ENCODE measurements at regions not wholly inside any gene's neighbourhood (a gene's known extent, or its start where the extent isn't known, plus 50 kb on each side); places are given as distances from the start of the nearest gene placed in this dataset.
"Not testable (repeated sequence)": the region's sequence is repeated elsewhere in the genome, so short reads cannot be mapped to it uniquely, and the experiment has no call there.

DNA sequence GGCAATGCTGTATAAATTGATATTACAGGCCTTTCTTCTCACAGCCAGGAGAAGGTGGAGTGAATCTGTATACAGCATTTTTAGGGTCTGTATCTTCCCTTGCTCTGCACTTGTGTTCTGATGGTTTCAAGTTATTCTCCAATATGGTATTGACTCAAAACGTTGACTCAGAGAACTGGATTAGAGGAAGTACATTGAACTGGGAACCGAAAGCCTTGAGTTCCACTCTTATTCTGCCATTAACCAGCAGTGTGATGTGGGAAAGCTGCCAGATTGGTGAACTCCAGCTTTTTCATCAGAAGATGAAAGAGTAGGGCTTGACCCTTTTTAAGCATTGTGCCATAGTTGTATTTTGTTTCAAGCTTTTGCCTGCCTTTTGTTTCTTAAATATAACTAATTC, 167.7 kb downstream of the SPRY2 start:
- peak; percentile 64 for DNase-seq (ENCODE audit: low read depth)

DNA sequence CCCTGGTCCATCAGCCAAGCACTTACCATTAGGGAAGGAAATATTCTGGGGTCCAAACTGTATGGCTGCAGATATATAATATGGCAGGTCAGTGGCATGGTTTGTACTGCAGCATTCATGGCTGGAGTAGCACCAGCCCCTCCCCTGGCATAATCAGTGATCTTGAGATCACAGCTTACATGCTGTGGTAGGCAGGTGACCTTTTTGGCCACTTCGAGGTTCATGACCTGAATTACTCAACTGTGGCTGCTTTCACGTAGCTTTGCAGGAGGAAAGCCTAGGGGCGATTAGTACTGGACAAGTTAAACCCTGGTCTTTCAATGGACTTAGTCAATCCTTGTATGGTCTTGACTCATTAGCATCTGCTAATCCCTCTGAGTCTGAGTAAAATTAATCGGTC, 169.8 kb downstream of the SPRY2 start:
- peak; percentile 95 for DNase-seq (ENCODE audit: low read depth)

DNA sequence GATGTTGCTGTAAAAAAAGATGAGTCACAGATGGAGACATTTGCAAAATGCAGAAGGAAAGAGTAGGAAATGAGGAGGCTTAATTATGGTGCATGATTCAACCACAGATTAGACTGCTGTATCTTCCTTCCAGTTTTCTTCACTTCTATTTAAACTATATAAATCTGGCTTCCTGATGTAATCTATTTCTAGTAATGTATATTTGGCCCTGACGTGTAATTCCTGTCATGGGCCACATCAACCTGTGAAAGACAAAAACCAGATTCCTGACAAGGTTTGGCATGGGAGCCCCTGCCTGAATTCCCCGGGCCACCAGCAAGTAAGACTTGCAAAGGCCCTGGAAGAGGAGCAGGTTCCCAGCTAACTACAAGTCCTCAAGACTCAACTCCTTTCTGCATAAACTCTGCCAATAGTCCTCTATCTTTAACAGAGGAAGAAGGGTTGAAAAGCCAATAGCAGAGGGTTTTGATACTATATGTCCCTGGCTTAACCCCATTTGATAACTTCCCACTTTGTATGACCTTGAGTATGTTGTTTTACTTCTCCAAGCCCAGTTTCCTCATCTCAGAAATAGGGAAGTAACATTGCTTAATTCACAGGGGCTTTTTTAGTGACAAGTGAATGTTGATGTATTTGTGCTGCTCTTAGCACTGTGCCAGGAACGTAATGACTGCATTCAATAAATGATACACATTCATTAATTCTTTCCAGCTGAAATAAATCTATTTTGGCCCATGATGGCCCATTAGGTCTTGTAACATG, 172.7 kb downstream of the SPRY2 start:
- DNase-seq (ENCODE audit: low read depth), result peak; percentile 18

DNA sequence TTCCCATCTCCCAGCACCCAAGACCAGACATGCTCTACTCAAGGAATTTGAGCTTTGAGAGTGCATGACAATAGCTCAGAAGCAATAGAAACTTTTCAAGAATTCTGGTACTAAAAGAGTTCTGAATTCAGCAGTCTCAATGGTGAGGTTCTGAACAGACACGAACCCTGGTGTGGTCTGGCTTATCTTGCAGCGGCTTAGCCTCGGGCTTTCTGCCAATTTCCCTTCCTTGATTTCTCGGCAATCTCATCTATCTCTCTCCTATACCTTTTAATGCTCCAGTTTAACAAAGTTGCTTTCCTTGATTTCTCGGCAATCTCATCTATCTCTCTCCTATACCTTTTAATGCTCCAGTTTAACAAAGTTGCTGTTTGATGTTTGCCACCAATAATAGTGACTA, 174.6 kb downstream of the SPRY2 start:
- no peak for DNase-seq (ENCODE audit: low read depth)

DNA sequence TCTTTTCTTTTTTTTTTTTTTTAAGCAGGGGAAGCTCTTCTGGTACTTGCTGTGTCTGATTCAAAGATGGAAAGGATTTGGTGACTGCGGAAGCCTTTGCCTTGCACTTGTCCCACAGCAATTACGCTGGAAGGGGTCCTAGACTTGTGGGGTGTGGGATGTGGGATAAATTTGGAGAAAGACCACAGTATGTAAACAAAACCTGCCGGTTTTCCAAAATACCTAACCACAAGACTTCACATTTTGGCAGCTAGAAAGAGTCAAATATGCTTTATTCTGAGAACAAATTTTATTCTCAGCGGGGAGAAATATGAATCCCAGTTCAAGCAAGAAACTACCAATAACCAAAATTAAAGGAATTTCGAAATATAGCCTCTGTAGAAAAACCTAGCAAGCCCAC, 176.5 kb downstream of the SPRY2 start:
- no peak for DNase-seq (ENCODE audit: low read depth)

DNA sequence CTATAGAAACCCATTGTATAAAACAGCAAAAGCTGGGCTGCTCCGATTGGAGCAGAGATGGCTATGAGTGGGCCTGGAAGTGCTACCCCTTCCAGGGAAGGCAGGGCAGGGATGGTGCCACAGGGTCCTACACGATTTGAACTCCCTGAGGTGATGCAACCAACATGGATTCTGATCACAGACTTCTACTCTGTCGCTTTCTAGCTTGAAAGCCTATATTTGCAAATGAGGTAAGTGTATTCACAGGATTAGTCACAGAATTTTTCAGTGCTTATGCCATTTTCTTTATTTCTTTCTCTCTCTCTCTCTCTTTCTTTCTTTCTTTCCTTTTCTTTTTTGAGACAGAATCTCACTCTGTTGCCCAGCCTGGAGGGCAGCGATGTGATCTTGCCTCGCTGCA, 179.0 kb downstream of the SPRY2 start:
- DNase-seq (ENCODE audit: low read depth), result no peak

DNA sequence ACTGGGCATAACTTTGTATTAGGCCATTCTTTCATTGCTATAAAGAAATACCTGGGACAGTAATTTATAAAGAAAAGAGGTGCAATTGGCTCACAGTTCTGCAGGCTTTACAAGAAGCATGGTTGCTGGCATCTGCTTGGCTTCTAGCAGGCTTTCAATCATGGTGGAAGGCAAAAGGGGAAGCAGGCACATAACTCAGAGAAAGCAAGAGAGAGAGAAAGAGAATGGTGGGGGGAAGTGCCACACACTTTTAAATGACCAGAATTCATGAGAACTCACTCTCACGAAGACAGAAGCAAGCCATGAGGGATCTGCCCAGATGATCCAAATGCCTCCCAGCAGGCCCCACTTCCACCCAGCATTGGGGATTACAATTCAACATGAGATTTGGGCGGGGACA, 179.7 kb downstream of the SPRY2 start:
- DNase-seq (ENCODE audit: low read depth), result no peak

DNA sequence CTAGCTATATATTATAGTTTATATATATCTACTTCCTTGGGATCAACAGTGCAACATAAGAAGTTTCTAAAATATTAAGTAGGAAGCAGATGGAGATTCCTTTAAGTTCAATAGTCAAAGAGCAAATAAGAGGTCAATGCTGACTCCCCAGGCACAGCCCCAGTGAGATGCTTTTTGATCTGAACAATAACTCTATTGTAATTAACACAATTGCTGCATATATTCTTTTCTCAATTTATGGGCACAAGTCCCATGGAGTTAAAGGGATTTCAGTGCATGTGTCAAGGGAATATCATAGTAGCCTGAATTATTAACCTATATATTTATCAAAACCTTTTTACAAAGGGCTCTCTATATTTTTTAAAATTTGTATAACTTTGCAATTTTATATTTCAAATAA, 180.8 kb downstream of the SPRY2 start:
- no peak for DNase-seq (ENCODE audit: low read depth)

DNA sequence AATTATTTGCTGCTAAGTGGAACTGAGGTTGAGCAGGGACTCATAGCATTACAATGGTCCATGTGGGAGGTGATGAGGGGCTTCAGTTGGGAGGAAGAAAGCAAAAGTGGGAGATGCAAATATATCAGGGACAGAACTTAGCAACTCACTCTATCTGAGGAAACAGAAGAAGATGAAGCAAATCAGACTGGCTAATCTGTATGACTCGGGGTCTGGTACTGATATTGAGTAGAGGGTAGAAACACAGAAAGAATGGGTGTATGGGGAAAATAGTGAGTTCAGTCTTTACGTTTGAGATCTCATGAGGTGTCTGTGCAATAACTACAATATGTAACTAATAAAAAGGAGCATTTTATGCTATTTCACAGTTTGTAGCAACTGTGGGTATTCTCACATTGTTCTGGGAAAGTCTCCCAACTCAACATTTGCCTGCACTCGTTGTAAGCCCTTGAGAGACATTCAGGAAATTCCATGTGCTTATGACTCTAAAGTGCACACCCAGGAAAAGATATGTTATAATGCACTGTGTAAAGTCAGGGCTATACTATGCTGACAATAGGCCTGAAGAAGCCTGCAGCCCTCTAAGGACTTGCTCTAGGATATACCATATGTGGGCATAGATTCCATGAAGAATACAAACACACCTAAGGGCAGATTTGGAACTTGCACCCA, 183.5 kb downstream of the SPRY2 start:
- DNase-seq (ENCODE audit: low read depth), result no peak

DNA sequence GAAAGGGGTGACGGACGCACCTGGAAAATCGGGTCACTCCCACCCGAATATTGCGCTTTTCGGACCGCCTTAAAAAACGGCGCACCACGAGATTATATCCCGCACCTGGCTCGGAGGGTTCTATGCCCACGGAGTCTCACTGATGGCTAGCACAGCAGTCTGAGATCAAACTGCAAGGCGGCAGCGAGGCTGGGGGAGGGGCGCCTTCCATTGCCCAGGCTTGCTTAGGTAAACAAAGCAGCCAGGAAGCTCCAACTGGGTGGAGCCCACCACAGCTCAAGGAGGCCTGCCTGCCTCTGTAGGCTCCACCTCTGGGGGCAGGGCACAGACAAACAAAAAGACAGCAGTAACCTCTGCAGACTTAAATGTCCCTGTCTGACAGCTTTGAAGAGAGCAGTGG, 188.8 kb downstream of the SPRY2 start:
- DNase-seq (ENCODE audit: low read depth), result not testable (repeated sequence)

DNA sequence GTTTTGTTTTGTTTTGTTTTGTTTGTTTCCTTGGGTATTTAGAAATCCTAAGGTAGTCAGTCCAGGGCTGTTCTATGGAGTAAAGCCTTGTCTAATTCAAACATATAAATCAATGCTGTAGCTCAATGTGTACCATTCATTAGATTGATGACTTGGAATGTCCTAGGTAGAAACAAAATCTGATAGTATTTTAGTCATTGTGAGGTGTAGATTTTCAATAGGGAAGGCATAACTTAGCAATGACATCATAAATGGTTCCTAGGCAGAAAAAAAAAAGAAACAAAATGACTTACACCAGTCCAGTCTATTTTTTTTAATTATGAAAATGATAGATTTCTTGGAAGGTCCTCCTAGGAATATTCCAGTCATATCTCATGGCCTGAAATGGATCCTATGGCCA, 189.9 kb downstream of the SPRY2 start:
- DNase-seq (ENCODE audit: low read depth), result peak; percentile 29

DNA sequence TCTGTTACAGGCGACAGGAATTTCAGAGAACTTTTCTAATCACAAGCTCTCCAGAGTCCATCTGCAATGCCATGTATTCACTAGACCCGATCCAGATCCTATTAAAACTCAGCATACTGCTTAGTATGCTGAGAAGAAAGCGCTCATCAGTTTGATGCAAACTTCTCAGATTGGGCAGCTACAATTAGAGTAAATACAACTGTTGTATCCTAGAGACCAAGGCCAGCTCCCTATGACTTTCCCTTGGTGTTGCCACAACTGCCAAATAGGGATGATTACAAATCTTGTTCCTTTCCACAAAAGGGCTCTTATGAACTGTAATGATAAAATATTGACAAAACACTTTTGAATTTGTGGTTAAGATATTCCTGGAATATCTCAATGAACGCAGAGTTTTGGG, 191.2 kb downstream of the SPRY2 start:
- DNase-seq (ENCODE audit: low read depth), result no peak

DNA sequence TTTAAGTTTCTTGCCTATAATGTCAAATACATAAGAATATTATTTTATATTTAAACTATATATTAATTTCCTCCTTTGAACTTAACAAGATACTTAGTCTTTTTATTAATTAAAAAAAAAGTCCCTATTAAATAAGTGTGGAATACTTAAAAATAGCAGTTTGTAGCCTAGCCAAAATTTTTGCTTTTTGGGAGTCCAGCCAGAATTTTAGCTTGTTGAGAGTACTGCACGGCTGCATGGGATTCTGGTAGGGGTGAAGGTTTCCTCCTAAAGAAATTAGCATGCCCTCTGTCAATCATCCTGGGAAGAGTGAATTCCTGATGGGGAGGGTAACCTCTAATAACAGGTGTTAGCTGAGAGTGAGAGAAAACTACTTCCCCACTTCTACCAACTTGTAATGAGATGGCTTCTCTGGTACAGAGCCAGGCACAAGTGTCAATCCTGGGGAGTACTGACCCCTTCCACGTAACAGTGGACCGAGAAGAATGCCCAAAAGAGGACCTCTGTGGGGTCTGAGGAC, 195.7 kb downstream of the SPRY2 start:
- no peak for DNase-seq (ENCODE audit: low read depth)

DNA sequence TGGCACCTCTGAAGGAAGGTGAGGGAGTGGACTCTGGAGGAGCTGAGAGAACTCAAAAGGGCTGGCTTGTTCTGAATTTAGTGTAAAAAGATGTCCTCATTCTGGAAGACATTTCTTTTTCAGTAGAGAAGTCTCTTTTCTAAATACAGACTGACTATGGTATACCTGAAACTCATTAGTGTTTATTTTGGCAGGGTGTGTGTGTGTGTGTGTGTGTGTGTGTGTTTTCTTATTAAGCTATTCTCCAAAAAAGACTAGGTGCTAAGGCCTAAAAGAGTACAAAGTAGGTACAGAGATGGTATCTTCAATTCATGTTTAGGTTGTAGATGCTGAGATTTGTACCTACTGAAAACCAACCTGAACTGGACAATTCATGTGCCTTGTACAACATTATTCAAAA, 196.4 kb downstream of the SPRY2 start:
- DNase-seq (ENCODE audit: low read depth), result no peak

DNA sequence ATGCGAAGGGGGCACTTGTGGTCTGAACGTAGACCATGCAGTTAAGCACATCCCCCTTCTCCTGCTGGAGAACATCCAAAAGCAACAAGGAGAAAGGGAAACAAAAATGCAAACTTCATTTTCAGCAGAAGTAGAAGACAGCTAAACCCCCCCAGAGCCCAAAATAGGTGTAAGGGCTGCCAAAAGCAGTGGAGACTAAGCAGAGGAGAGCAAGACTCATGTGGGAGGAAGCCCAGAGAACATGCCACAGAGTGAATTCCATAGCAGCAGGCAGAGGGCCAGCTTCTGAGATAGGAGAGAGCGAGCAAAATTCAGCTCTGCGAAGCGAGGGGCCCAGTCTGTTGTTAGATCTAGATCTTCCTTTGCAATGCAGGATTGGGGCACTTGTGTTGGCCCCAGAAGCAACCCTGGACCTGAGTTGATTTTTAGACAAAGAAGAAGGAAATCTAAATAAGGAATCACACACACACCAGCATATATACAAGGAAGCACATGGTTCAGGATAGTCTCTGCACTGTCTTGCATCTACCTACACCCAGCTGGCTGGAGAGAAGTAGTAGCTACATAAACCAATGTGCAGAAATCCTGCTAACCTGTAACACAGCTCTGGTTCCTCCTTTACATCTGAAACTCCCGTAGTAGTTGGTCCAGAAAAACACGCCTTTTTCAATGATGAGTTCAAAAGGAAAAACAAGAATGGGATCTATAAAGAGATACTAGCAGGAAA, 199.6 kb downstream of the SPRY2 start:
- no peak for DNase-seq (ENCODE audit: low read depth)

DNA sequence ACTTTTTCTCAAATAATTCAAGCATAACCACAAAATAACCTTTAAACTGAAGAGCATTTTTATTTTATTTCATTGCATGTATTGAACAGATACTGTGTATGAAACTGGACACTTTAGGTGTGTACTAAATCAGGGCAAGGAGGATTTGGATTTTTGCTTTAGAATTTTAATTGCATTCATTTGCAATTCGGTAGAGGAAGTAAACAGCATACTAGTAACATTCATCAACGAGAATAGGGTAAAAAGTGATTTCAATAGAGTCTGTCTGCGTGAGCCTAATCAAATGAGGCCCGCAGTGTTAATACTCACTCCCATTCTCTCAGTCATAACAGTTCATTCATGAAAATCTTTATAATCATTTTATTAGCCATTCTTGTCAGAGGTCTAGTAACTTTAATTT, 200.2 kb downstream of the SPRY2 start:
- DNase-seq (ENCODE audit: low read depth), result no peak

DNA sequence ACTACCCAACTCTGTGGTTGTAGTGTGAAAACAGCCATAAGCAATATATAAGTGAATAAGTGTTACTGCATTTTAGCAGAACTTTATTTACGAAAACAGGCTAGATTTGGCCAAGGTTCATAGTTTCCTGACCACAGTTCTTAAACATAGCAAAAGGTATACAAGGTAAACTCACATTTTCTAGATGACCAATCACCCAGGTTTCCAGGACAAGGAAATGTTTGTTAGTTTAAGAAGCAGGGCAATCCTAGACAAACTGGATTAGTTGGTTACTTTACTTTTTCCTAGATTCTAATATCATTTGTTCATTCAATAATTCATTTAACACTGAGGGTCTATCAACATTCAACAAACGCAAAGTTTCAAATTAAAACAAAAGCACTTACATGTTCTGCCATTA, 201.7 kb downstream of the SPRY2 start:
- DNase-seq (ENCODE audit: low read depth), result no peak

DNA sequence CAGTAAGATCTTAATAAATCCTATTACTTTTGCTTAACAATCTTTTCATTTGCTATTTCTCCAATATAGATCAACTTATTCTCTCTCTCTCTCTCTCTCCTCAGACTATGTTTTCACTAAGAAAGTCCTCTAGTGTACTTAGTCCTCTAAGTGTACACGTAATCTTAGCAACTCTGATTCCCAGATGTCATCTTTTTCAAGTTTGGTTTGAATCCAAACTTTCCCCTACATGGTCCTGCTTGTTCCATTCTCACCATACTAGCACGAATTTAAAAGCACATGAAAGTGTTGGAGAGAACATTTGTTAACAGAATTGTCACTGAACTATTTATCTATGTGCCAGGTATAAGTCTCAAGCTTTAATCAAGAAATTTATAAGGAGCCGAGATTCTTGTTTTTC, 202.9 kb downstream of the SPRY2 start:
- no peak for DNase-seq (ENCODE audit: low read depth)

DNA sequence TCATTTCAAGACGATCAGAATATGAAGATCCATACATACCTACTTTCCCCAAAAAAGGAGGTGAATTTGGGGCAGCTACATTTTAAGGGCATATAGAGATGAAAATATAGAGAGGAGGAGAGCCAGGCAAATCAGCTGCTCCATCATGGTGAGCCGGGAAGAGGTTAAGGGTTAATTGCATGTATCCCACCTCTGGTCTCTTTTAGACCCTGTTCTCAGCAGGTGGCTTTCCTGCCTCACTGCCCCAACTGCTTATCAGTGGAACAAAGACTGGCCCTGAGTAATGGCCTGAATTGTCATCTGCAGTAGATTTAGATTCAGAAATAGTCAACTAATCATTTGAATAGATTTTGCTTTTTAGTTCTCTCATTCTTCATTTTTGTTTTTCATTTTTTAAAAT, 206.6 kb downstream of the SPRY2 start:
- no peak for DNase-seq (ENCODE audit: low read depth)

DNA sequence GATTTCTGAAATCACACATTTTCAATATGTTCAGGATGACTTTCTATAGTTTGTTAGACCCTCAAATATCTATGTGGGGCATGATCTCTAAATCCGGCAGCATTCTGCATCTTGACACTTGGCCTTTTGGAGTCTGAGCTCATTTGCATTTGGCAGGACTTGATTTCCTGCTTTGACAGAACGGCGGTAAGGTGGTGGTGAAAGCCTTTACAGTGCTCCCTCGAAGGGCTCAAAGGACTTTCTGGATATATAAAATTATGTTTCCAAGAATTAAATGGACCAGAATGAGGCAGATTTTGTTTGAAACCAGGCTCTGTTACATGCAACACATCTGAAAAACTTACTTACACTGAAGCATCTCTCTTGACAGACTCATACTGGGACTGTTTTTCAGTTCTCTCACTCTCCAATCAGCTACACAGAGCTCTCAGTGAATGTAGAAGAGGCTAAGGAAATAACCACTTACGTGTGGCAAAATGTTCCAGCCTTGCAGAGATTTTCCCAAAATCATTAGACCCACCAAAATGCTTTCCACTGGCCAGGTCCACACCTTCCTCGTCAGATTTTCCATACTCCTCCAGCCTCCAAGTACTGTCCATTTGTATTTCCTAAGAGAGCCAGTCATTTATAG, 207.2 kb downstream of the SPRY2 start:
- no peak for DNase-seq (ENCODE audit: low read depth)

DNA sequence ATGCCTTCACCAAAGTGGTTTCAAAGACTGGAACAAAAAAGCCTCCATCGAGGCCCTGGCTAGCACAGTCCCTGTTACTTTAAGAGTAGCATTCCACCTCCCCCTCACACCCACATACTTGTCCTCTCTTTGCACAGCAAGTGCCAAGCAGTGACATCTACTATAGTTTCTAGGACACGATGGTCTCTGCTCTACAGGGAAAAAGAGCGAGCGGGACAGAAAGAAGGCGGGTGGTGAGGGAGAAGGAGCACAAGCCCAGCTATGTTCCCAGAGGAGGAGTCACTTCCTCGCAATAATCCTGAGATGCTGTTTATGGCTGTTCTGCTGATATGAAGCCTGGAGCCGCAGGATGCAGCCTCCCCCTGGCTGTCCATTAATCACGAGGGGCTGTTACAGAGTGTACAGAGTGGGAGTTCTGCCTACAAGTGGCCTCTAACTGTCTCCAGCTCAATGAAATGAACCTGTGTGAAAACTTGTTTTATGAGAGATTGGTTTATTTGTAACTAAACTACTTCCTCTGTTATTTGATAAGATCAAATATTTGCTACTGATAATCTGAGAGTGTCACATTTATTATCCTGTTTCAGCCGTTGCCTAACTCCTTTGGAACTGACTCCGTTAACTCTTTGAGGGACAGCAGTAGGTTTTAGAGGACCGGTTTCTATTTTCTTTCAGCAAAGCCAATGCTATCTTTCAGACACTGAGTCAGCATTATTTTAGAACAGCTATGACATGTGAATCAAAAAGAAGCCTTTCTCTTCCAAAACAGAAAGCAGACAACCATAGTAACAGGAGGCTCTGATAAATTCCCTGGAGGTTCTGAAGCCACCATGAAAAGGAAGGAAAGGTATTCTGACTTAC, 208.0 kb downstream of the SPRY2 start:
- peak; percentile 60 for DNase-seq (ENCODE audit: low read depth)

Measured in renal cortical epithelial cell (primary cell).